GM21786 (cell line): ENCODE measurements at regions not wholly inside any gene's neighbourhood (a gene's known extent, or its start where the extent isn't known, plus 50 kb on each side); places are given as distances from the start of the nearest gene placed in this dataset.
"Not testable (repeated sequence)": the region's sequence is repeated elsewhere in the genome, so short reads cannot be mapped to it uniquely, and the experiment has no call there.

Source experiments
- ATAC-seq: cut with Tn5 transposase; IDR thresholded peaks from one replicate; pipeline ENCODE4 v1.9.1; 2021; ENCODE audit not compliant: unreplicated experiment

DNA sequence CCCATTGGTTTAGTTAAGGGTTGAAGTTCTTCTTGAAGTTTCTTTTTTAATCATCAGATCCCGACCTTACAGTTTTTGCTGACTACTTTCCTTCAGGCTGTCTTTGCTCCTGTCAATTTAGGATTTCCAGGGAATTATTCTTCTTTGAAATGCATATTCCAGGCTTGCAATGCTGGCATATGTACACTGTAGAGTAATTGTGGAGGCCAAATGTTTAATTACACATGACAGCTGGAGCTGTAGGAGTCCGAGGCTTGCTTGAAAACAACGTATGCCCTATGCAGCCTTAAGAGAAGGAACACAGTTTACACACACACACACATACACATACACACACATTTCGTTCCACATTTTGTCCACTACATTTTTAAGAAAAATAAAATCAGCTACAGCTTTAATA lies 602.3 kb downstream of the TMEM182 start:
- no peak for ATAC-seq

DNA sequence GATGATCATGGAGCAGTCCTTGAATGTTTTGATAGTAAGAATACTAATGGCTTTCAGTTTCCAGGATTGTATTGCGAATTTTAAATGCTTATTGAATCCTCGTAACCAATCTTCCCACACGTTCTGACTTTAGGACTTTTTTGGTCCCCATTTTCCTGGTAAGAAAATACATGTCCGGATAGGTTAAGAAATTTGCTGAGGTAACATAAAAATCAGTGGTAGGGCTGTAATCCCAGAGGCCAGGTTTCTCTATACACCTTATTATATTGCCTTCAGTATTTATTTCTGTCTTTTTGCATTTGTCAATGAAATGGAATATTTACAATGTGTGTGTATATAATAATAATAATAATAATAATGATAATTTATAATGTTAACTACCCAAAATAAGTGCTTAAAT lies 603.2 kb downstream of the TMEM182 start:
- no peak for ATAC-seq

DNA sequence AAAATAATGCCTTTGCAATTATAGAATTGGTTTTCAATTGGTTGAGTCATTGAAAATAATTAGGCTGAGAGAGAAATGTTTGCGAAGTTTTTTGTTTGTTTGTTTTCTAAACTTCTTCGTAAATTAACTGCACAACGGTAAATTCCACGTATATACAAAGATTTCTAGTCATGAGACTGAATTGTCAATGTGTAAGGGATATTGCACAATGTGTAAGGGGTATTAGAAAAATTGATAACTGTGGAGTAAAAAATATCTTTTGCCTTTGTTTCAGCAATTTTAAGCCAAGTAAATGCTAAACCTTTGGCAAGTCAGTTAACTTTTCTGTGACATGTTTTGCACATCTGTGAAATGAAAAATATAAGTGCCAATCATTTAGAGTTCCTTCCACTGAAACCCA lies 606.0 kb downstream of the TMEM182 start:
- no peak for ATAC-seq

DNA sequence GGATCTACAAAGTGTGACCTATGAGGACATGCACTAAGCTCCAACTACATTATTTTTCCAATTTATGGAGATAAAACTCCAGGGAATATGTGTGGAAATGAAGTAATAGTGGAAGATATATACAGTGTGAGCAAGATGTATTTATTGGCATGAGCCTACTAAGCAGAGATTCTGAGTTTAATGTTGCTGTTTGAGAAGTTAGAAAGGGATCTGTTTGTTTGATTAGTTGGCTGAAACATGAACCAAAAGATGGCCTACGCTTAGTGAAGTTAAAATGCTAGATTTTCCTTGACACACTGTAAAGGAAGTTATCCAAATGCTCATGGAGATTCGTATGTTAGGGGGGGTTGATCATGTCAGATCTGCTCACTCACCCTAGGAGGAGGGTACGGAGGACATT lies 621.7 kb downstream of the TMEM182 start:
- no peak for ATAC-seq

DNA sequence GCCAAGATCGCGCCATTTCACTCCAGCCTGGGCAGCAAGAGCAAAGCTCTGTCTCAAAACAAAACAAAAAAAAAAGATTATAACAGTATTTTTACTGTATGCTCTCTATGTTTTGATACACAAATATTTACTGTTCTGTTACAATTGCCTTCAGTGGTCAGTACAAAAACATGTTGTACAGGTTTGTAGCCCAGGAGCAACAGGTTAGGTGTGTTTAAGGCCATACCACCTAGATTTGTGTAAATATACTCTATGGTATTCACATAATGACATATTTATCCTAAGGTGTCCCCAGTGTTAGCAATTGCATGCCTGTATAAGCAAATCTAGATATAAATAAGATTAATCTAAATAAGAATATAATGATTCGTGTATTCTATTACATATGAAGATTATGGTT lies 625.0 kb downstream of the TMEM182 start:
- no peak for ATAC-seq

DNA sequence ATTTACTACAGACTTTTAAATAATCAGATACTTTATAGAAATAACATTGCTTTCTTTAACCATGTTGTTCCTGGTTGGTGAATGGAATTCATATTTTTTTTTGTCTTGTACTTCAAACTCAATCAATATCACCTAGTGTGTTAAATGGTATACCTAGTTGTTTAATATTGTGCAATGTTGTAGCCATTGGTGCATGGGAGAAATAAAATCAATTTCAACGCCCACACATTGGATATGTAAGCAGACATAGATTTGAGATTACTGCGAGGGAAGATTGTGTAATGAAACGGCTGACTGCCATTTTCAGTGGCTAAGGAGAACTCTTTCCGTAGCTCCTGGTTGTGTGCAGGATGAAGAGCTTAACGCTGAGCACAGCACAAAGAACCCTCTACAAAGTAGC lies 626.1 kb downstream of the TMEM182 start:
- no peak for ATAC-seq

DNA sequence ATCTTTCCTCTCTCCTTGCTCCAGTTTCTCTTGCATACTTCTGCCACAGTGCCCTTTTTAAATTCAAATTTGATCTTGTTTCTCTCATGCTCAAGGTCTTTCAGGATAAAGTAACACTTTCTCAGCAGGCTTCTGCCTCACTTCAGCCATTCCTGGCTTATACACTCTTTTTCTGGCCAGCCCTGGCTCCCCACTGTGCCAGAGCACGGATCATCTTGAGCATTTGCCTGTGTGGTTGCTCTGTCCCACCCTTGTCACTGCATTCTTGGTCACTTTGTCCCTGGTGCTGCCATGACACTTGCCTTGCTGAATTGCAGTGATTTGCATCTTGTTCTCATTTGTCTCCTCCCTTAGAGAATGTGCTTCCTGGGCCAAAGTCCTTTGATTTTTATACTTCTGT lies 634.3 kb downstream of the TMEM182 start:
- no peak for ATAC-seq

DNA sequence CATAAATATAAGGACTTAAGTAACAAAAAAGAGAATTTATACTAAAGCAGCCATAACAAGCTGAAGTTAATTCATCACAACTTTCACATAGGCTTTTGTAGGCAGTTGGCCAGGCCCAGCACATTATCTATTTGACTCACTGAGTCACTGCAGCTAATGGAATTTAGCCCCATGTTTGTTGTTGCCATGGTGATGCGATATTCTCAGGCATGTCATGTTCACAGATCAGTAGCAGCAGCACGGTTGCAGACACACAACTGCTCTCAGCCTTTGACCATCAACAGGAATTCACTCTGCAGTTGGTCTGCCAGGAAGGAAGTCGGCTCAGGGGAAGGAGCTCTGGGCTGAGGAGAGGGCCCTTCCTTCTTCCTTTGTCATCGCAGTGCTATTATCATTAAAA lies 639.8 kb downstream of the TMEM182 start:
- no peak for ATAC-seq

DNA sequence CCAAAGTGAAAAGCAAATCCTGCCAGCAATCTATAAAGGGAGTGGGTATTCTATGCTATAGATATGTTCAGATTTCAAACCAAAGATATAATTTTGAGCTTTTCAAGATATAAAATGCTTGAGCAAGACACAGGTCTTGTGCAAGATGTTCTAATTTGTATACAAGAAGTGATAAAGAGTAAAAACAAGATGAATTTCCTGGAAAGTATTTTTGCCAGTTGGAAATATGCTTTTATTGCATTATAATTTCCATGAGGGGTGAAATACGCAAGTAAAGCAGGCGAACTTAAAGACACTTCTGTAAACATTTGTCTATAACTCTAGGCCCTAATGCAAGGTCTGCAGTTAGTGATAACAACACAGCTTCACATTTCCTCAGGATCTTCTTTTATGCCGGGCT lies 640.5 kb downstream of the TMEM182 start:
- ATAC-seq = no peak

DNA sequence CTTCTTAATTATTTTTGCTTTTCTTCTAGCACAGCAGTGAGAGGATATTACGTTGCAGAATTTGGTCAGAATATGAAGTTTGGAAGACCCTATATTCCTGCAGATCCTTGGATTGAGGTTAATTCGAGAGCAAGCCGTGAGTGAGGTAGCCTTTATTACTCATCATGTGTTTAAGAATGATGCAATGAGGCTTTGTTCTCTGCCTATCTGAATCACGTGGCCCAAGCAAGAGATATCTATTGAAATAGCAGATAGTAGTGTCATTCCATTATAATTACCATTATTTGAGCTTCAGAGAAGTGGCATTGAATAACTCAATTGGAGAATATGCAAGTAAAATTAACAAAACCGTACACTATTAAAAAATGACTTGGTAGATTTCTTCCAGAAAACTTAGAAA lies 641.1 kb downstream of the TMEM182 start:
- no peak for ATAC-seq

DNA sequence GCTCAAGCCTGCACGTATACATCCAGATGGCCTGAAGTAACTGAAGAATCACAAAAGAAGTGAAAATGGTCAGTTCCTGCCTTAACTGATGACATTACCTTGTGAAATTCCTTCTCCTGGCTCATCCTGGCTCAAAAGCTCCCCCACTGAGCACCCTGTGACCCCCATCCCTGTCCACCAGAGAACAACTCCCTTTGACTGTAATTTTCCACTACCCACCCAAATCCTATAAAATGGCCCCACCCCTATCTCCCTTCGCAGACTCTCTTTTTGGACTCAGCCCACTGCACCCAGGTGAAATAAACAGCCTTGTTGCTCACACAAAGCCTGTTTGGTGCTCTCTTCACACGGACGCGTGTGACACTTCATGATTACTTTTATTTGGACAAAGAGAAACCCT lies 641.6 kb downstream of the TMEM182 start:
- not testable (repeated sequence) for ATAC-seq

DNA sequence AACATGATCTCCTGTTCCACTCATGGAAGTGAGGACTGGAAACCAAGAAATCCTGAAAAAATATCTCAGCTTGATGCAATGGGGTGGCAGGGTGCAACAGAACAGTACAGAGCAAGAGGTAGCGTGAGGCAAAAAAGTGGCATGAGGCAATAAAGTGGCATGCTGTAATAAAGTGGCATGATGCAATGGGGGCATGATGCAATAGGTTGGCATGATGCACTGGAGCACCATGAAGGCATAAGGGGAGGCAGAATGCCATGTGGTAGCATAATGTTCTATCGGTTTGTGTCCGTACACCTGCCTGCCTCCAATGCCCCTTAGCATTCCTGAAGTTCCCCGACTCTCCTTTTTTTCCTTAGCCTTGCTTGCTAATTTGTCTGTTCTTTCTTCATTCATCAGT lies 648.4 kb downstream of the TMEM182 start:
- ATAC-seq = no peak

DNA sequence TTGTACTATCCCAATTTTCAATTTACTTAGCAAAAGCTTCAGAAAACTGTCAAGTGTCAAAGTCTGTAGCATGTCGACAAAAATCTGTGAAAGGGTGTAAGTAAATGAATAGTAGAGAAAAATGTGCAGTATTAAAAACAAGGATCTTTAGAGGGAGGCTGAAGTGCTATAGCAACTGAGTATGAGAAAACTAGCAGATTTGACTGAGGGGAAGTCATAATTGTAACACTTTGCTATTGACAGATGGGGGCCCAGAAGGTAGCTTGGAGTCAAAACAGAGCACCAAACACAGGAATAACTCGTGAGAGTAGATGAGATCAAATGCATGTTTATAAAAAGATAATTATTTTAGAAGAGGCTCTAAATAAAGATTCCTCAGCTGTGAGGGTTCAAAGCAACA lies 657.7 kb downstream of the TMEM182 start:
- ATAC-seq = no peak

DNA sequence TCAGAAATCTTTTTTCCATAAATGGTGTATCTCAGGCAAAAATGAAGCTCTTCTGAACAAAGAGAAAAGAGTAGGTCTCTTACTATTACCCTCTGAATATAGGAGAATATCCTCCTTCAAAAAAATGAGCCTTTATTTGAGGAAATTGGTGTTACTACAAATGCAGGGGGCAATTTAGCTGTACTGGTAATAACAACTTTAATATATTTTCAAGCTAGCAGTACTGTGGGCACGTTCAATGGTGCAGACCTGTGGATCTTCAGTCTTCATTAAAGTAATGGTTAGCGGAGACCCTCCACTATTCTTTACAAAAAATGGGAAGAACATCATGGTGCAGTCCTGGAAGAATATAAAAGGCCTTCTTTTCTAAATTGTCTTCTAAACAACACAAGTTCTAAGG lies 661.3 kb downstream of the TMEM182 start:
- no peak for ATAC-seq

DNA sequence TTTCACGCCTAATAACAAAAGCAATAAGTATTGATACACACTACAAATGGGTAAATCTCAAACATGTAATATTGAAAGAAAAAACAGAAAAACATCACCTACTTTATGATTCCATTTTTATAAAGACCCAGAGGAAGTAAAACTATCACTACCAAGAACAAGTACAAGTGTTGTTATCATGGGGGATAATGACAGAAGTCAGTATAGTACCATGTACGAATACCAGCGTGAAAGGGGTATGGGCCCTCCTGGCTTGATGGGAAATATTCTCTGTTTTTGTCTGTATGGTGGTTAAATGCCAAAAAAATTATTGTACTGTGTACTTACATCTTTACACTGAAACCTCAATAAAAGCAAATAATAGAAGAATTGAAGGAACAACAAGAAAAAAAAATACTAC lies 665.7 kb downstream of the TMEM182 start:
- ATAC-seq = no peak

DNA sequence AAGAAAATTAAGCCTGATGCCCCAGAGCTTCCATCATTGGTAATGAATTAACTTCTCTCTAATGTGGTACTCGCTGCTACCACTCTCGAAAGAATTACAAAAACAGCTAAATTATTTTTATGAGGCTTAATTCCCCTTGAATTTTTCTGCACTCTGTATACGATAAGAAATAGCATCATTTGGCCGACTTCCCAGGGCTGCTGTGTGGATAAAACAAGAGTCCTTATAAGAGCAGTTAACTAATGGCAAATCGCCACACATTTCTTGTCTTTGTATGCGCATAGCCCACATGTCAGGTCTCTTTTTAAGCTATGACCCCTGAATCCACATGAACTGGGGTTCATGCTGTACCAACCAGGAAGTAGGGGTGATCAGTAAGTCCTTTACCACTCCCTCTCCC lies 668.4 kb downstream of the TMEM182 start:
- ATAC-seq = no peak

DNA sequence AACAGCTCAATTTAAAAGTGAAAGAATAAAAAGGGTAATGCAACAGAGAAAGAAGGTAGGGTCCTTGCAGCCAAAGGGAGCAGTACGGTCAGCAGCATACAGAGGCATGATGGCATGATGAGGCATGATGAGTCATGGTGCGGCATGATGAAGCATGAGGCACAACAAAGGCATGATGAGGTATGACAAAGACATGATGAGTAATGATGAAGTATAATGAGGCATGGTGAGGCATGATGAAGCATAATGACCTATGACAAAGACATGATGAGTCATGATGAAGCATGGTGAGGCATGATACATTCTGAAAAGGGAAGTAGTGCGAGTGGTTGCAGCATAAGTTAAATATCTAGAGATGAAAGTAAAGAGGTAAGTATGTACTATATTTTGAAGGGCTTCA lies 673.2 kb downstream of the TMEM182 start:
- no peak for ATAC-seq

DNA sequence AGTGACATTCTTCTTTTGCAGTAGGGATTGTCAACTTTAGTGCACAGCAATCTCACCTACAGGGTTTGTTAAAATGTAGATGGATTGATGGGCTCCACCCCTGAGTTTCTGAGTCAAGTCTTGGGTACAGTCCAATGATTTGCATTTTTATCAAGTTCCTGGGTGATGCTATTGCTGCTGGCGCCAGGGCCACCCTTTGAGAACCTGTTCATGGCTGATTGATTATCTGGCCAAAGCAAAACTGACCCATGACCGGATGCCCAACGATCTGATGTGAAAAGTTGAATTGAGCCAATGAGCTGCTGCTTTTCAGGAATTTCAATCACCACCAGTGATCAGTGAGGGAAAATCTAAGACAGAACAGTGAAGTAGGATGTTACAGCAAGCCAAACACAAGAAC lies 675.3 kb downstream of the TMEM182 start:
- no peak for ATAC-seq

DNA sequence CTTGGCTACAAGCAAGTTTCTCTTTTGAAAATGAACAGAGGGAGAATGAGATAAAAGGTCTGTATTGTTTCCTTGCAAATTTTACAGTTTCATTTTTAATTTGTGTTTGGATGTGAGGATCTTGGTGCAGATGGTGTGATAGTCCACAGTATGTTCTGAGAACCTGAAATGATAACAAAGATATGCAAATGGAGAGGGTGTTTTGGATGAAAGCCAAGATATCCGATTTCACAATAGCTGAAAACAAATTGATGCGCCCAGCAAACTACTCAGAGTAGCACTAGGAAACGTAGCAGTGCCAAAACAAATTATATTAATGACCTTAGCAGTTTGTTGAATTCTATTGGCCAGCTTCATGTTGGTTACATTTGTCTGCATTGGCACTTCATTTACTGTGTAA lies 683.5 kb downstream of the TMEM182 start:
- ATAC-seq = no peak

DNA sequence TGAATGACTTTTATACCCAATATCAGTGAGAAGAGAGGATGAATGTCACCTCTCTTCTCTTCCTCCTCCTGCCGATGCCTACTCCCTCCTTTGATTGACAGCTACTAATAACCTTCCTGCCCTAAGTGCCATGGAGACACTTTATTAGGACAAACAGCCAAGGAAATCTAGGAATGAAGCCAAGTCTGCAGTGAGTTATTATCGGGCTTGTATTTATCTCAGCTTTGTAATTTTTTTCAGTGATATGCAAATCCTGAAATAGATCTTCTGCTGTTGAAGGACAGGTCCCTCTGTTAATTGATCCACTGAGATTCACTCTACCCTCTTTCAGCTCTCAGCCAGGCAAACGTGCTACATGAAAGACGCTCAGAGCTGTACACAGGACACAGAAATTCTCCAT lies 686.7 kb downstream of the TMEM182 start:
- no peak for ATAC-seq

DNA sequence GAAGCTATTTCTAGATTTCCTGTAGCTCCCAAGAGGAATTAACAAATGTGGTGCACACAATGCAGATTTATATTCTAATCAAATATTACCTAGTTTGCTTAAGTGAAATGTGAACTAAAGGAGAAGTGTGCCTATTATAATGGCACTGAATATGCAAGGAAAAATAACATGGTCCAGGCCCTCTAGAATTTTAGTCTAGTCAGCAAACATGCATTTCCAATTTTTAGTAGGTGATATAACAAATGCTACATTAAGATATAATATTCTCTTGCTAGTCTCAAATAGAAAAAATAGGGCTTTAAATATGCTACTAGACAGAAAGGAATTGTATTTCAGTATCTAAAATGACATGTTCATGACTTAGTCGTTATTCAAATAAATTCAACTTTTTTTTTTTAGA lies 689.5 kb downstream of the TMEM182 start:
- ATAC-seq = no peak

DNA sequence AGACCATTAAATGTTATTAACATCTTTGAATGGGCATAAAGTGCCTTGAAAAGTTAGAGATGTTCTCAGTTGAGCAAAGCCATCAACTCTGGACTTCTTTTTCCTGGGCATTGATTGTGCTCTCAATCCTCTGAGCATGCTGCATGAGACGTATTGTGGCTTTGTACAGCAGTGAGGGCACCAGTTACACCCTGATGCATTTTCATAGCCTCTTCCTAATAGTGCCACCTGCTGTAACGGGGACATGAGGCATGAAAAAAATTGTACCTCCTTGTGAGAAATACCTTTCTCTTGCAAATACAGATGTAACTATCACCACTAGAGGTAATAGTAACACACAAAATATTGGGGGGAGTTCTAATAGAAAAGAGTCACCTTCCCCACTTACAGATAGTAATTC lies 697.5 kb downstream of the TMEM182 start:
- ATAC-seq = no peak

DNA sequence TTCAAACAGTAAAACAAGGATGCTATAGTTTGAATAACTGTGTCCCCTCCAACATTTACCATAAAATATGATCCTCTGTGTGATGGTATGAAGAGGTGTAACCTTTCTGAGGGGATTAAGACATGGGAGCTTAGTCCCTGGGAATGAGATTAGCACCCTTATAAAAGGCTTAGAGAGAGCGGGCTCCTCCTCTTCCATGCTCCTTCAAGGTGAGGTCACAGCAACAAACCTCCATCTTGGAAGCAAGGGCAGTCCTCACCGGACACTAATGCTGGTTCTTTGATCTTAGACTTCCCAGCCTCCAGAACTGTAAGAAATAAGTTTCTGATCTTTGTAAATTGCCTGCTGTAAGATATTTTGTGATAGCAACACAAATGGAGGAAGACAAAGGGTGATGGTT lies 700.3 kb downstream of the TMEM182 start:
- no peak for ATAC-seq

DNA sequence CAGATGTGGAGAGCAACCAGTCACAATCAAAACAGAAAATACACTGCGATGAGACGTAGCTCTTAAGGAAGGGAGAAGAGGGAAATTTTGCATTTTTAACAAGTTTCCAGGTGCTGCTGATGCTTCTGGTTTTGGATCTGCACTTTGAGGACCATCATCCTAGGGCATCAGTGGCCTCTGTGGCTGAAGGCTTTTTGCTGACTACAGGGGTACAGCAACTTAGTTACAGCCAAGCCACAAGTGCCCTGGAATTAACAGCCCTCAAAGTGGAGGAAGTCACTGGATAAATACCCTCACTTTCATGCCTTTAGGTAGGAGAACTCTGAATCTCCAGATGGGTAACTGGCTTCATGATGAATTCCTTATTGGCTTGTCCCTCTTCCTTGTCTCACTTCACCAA lies 700.9 kb downstream of the TMEM182 start:
- ATAC-seq = no peak
